ENCODE measurements at regions not wholly inside any gene's neighbourhood (a gene's known extent, or its start where the extent isn't known, plus 50 kb on each side); places are given as distances from the start of the nearest gene placed in this dataset.

GRCh38 chr5:56479126-56479525 is 246.0 kb upstream of the ANKRD55 start:
- ChIA-PET POLR2A (no interaction called here), CTCF (no interaction called here)
- no TSS peak for BruUV-seq (replicated peaks)
- intact Hi-C loops (cut with micrococcal nuclease): no loop called here
- Mint-ChIP-seq H3K36me3 (ENCODE audit: insufficient read depth, unreplicated experiment) (no peaks in the 10 kb centered on the region), H3K4me3 (ENCODE audit: unreplicated experiment) (no peak overlapping the region), H3K27me3 (ENCODE audit: insufficient read depth, unreplicated experiment) (no peaks in the 10 kb centered on the region), H3K9me3 (ENCODE audit: unreplicated experiment) (no peaks in the 10 kb centered on the region), H3K4me1 (ENCODE audit: insufficient read depth, unreplicated experiment) (peaks cover 7% of the 10 kb centered on the region), H3K27ac (ENCODE audit: low read depth, unreplicated experiment) (no peak overlapping the region)
- no peak for DNase-seq (ENCODE audit: unreplicated experiment)
- TF ChIP-seq CTCF (IDR thresholded peaks at IDR 0.05; ENCODE audit: unreplicated experiment): no peak

GRCh38 chr5:56478062-56478461 is 244.9 kb upstream of the ANKRD55 start:
- H3K4me1 Mint-ChIP-seq (ENCODE audit: insufficient read depth, unreplicated experiment): peaks cover 7% of the 10 kb centered on the region
- H3K9me3 Mint-ChIP-seq (ENCODE audit: unreplicated experiment): no peaks in the 10 kb centered on the region
- no TSS peak for BruUV-seq (replicated peaks)
- no peak for DNase-seq (ENCODE audit: unreplicated experiment)
- no peaks in the 10 kb centered on the region for H3K36me3 Mint-ChIP-seq (ENCODE audit: insufficient read depth, unreplicated experiment)
- ChIA-PET POLR2A (no interaction called here), CTCF (no interaction called here)
- no peaks in the 10 kb centered on the region for H3K27me3 Mint-ChIP-seq (ENCODE audit: insufficient read depth, unreplicated experiment)
- intact Hi-C loops (cut with micrococcal nuclease): no loop called here
- no peak overlapping the region for H3K4me3 Mint-ChIP-seq (ENCODE audit: unreplicated experiment)
- TF ChIP-seq CTCF (IDR thresholded peaks at IDR 0.05; ENCODE audit: unreplicated experiment): no peak
- no peak overlapping the region for H3K27ac Mint-ChIP-seq (ENCODE audit: low read depth, unreplicated experiment)

GRCh38 chr5:56476487-56476856 is 243.3 kb upstream of the ANKRD55 start:
- no peaks in the 10 kb centered on the region for H3K27me3 Mint-ChIP-seq (ENCODE audit: insufficient read depth, unreplicated experiment)
- peaks cover 1% of the 10 kb centered on the region for H3K4me1 Mint-ChIP-seq (ENCODE audit: insufficient read depth, unreplicated experiment)
- H3K36me3 Mint-ChIP-seq (ENCODE audit: insufficient read depth, unreplicated experiment): no peaks in the 10 kb centered on the region
- ChIA-PET POLR2A (interaction anchor here (1.1 kb wide), 1 partner anchor 148 kb away, joined by 4 read pairs; no protein-coding TSS in a partner anchor), CTCF (no interaction called here)
- H3K9me3 Mint-ChIP-seq (ENCODE audit: unreplicated experiment): no peaks in the 10 kb centered on the region
- intact Hi-C loops (cut with micrococcal nuclease): no loop called here
- no TSS peak for BruUV-seq (replicated peaks)
- no peak for DNase-seq (ENCODE audit: unreplicated experiment)
- TF ChIP-seq CTCF (IDR thresholded peaks at IDR 0.05; ENCODE audit: unreplicated experiment): no peak
- no peak overlapping the region for H3K4me3 Mint-ChIP-seq (ENCODE audit: unreplicated experiment)
- H3K27ac Mint-ChIP-seq (ENCODE audit: low read depth, unreplicated experiment): no peak overlapping the region

- Mint-ChIP-seq H3K4me1 (ENCODE audit: insufficient read depth, unreplicated experiment) (no peaks in the 10 kb centered on the region), H3K36me3 (ENCODE audit: insufficient read depth, unreplicated experiment) (no peaks in the 10 kb centered on the region), H3K27me3 (ENCODE audit: insufficient read depth, unreplicated experiment) (no peaks in the 10 kb centered on the region), H3K9me3 (ENCODE audit: unreplicated experiment) (no peaks in the 10 kb centered on the region), H3K4me3 (ENCODE audit: unreplicated experiment) (no peak overlapping the region), H3K27ac (ENCODE audit: low read depth, unreplicated experiment) (no peak overlapping the region)
- intact Hi-C loops (cut with micrococcal nuclease): no loop called here
- no TSS peak for BruUV-seq (replicated peaks)
- DNase-seq (ENCODE audit: unreplicated experiment): no peak
- no peak for TF ChIP-seq CTCF (IDR thresholded peaks at IDR 0.05; ENCODE audit: unreplicated experiment)
- POLR2A ChIA-PET: interaction anchor here (1.1 kb wide), 1 partner anchor 147 kb away, joined by 4 read pairs; no protein-coding TSS in a partner anchor
- CTCF ChIA-PET: interaction anchor here (0.5 kb wide), 1 partner anchor 25 kb away, joined by 3 read pairs; no protein-coding TSS in a partner anchor
These were observed 242.8 kb upstream of the ANKRD55 start for GRCh38 chr5:56475689-56476486.

Measured in MCF 10A (cell line).